Adipocyte (in vitro differentiated cells): ENCODE measurements at regions not wholly inside any gene's neighbourhood (a gene's known extent, or its start where the extent isn't known, plus 50 kb on each side); places are given as distances from the start of the nearest gene placed in this dataset.

Experiments
- DNase-seq: peaks from one replicate; pipeline ENCODE4 v3.0.0-alpha.2; 2015; ENCODE audit warnings: low read depth
- H3K27me3 ChIP-seq: replicated peaks from 2 replicates; pipeline ENCODE4 v1.7.0; 2013; ENCODE audit warnings: mild to moderate bottlenecking, low read length, moderate library complexity; ENCODE audit not compliant: control insufficient read depth, insufficient read depth
- H3K36me3 ChIP-seq: 2 replicates; pipeline ENCODE4 v1.7.0; 2013; ENCODE audit warnings: low read length, mild to moderate bottlenecking, moderate library complexity; ENCODE audit not compliant: control insufficient read depth, insufficient read depth, severe bottlenecking
- H3K4me1 ChIP-seq: 2 replicates; pipeline ENCODE4 v1.7.0; 2013; ENCODE audit warnings: mild to moderate bottlenecking, low read length, moderate library complexity; ENCODE audit not compliant: control insufficient read depth, insufficient read depth
- H3K4me3 ChIP-seq: 2 replicates; pipeline ENCODE4 v1.7.0; 2013; ENCODE audit warnings: mild to moderate bottlenecking, low read length, moderate library complexity
- H3K9ac ChIP-seq: 2 replicates; pipeline ENCODE4 v1.7.0; 2013; ENCODE audit warnings: mild to moderate bottlenecking, low read length, moderate library complexity
- H3K9me3 ChIP-seq: 2 replicates; pipeline ENCODE4 v1.7.0; 2013; ENCODE audit warnings: mild to moderate bottlenecking, low read length, moderate library complexity; ENCODE audit not compliant: control insufficient read depth

DNA sequence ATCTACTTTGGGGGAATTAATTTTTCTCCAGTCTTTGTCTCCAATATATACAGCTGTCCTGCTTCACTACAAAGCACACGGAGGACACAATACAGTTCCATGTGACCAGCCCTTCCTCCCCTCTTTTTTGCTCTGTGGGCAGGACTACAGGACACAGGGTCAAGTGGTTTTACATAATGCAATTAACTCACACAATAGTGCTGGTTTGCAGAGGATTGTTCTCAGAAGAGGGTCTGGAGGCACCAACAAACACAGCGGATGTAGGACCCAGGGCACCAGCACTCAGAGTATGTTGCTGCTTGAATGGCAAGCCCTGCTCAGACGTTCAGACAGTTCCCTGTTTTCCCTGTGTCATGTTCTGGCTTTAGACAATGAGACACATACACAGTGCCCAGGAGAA is 52.0 kb upstream of the NPTX2 start:
- Histone ChIP-seq H3K9ac (no peak overlapping the region), H3K9me3 (peaks cover 5% of the 10 kb centered on the region), H3K4me3 (no peak overlapping the region), H3K36me3 (no peaks in the 10 kb centered on the region), H3K27me3 (no peaks in the 10 kb centered on the region), H3K4me1 (no peaks in the 10 kb centered on the region)
- no peak for DNase-seq

DNA sequence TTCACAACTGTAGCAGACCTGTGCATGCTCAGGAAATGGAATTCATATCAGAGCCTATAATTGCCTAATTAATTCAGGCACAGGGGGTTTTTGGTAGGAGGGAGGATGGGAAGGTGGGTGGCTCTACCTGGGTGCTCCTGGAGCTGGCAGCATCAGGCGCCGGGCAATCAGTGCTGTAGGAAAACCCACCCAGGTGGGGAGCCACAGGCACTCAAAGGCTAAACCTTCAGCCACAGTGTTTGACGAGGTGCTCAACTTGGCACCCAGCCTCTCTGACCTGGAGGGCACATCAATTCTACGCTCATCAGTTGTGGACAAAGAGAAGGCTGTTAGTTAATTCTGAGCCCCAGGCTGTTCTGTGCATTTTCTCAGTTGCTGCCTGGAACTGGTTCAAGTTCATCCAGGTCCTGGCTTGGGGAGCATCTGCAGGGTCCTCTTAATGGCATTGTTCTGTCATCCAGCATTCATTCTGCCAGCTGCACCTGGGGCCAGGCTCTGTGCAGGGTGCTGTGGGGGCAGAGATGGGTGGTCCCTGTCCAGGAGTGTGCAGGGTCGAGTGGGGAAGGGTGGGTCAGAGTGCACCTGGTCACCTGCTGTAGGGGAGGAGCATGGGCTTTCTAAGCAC is 54.1 kb upstream of the NPTX2 start:
- H3K27me3 ChIP-seq = no peaks in the 10 kb centered on the region

DNA sequence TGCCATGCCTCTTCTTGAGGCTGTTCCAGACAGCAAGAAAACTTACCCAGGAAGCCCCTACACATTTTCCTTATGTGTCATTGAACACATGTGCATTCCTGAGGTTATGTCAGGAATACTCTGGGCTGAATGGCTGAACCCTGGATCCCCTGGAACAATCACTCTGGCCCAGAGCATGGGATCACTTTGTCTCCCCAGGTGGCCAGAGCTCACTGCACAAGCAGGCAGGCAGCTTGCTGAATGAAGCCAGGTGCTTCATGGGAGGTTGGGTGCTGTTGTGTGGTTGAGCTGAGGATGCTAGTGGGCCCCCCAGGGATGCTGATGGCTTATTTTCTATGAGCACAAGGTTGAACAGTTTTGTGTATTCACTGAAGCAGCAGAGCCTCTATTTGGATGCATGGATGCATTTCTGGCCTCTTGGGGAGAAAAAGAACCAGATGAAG is 54.7 kb upstream of the NPTX2 start:
- no peak for DNase-seq
- Histone ChIP-seq H3K27me3 (no peaks in the 10 kb centered on the region), H3K4me1 (no peaks in the 10 kb centered on the region), H3K4me3 (no peak overlapping the region), H3K9ac (no peak overlapping the region), H3K36me3 (no peaks in the 10 kb centered on the region), H3K9me3 (peaks cover 5% of the 10 kb centered on the region)

More for the DNA sequence above, 54.1 kb upstream of the NPTX2 start:
- Histone ChIP-seq H3K4me3 (no peak overlapping the region), H3K4me1 (no peaks in the 10 kb centered on the region), H3K9me3 (peaks cover 5% of the 10 kb centered on the region), H3K36me3 (no peaks in the 10 kb centered on the region), H3K9ac (no peak overlapping the region)
- no peak for DNase-seq

DNA sequence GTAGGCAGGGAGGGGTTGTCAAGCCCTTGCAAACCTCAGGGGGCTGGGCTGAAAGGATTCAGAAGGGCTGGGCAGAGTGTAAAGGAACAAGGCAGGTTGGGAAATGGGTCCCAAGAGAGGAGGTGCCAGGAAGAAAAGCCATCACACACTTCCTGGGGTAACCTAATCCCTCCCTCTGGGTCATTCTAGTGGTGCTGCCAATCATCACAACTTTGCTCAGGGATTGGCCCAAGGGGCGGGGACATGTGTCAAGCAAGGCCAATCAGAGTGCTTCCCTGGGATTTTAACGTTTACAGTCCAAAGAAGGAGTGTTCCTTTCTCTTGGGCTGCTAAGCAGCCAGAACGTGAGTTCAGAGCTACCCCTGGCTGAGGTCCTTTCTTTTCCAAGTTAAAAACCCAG is 57.1 kb upstream of the NPTX2 start:
- H3K4me3 ChIP-seq = no peak overlapping the region
- no peaks in the 10 kb centered on the region for H3K27me3 ChIP-seq
- DNase-seq = no peak
- H3K9ac ChIP-seq = no peak overlapping the region
- no peaks in the 10 kb centered on the region for H3K4me1 ChIP-seq
- peaks cover 5% of the 10 kb centered on the region for H3K9me3 ChIP-seq
- H3K36me3 ChIP-seq = no peaks in the 10 kb centered on the region

DNA sequence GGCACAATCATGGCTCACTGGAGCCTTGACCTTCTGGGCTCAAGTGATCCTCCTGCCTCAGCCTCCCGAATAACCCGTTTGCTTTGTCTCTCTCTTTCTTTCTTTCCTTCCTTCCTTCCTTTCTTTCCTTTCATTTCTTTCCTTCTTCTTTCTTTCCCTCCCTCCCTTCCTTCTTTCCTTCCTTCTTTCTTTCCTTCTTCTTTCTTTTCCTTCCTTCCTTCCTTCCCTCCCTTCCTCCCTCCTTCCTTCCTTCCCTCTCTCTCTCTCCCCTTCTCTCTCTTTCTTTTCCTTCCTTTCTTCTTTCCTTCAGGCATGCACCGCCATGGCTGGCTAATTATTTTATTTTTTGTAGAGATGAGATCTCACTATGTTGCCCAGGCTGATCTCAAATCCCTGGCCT is 57.9 kb upstream of the NPTX2 start:
- no peak overlapping the region for H3K9ac ChIP-seq
- no peaks in the 10 kb centered on the region for H3K36me3 ChIP-seq
- no peaks in the 10 kb centered on the region for H3K27me3 ChIP-seq
- H3K9me3 ChIP-seq = no peaks in the 10 kb centered on the region
- H3K4me3 ChIP-seq = no peak overlapping the region
- no peak for DNase-seq
- no peaks in the 10 kb centered on the region for H3K4me1 ChIP-seq

DNA sequence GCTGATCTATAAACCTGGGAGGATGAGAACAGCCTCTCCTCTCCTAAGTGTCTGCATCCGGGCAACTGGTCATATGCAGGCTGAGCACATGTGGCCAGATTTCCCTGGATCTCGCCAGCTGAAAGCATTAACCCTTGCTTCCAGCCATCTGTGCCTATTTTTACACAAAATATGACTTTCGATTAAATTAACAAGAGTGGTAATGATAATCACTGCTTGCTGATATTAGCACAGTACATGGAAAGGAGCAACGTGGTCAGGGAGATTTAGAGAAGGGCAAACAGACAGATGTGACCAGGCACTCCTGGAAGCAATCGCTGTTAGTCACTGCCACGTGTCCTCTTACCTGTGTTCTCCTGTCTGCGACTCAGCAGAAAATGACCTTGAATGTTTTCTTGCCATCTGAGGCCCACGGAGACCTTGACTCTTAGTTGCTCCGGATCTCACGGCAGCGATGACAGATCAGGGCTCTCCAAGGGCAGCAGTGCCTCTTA is 59.5 kb upstream of the NPTX2 start:
- no peaks in the 10 kb centered on the region for H3K4me1 ChIP-seq
- DNase-seq = no peak
- peaks cover 5% of the 10 kb centered on the region for H3K9me3 ChIP-seq
- no peaks in the 10 kb centered on the region for H3K27me3 ChIP-seq
- H3K9ac ChIP-seq = no peak overlapping the region
- no peak overlapping the region for H3K4me3 ChIP-seq
- no peaks in the 10 kb centered on the region for H3K36me3 ChIP-seq

DNA sequence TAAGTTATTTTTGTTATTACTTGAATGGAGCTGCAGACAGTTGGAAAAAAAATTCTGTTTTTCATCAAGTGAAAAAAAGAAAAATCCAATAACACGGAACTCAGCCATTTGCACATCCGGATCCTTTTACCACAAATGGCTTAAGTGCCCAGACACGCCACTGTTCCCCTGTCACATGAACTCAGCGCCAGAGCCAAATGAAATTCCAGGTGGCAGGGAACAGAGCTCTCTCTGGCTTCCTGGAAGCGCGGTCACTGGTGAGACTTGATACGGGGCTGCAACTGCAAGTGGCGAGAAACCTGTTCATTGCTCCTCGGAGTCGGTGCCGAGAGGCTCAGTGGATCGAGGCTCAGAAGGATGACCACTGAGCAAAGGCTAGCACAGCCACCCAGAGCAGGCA is 60.8 kb upstream of the NPTX2 start:
- Histone ChIP-seq H3K9ac (no peak overlapping the region), H3K4me3 (no peak overlapping the region), H3K9me3 (peaks cover 14% of the 10 kb centered on the region), H3K27me3 (no peaks in the 10 kb centered on the region), H3K36me3 (no peaks in the 10 kb centered on the region), H3K4me1 (no peaks in the 10 kb centered on the region)
- DNase-seq = no peak

DNA sequence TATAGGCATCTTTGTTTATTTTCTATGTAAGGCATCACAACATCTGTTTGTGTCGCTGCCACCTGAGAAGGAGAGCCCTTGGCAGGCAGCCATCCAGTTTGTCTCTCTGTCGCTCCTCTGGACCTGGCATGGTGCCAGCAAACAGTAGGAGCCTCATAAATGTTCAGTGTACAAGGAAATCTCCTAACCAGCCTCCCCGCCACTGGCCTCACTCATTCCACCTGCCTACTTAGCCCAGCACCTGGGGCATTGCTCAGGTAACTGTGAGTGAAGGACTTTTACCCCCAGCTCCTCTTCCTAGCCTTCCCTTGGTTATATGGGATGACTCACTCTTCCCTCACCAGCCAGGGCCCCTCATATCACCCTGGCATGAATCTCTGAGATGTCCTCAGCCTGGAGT is 61.7 kb upstream of the NPTX2 start:
- peaks cover 14% of the 10 kb centered on the region for H3K9me3 ChIP-seq
- no peak overlapping the region for H3K9ac ChIP-seq
- no peaks in the 10 kb centered on the region for H3K27me3 ChIP-seq
- no peak for DNase-seq
- H3K4me1 ChIP-seq = no peaks in the 10 kb centered on the region
- no peaks in the 10 kb centered on the region for H3K36me3 ChIP-seq
- H3K4me3 ChIP-seq = no peak overlapping the region

DNA sequence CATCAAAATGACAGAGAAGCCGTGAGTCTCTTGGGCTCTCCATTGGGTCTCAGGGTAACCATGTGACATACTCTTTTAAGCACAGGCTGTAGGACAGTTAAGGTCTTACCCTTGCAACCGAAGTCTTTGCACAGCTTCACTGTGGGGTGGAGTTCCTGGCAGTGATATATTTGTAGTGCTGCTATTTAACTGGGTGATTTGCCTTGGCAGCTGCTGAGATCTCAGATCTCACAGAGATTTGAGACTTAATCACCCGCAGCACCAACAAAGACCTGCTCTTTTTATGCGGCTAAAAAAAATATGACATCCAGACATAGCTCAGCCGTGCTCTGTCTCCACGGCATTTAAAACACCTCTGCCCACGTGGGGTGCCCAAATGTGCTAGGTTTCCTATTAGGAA is 63.4 kb upstream of the NPTX2 start:
- Histone ChIP-seq H3K4me3 (no peak overlapping the region), H3K9me3 (peaks cover 14% of the 10 kb centered on the region), H3K36me3 (no peaks in the 10 kb centered on the region), H3K27me3 (no peaks in the 10 kb centered on the region), H3K9ac (no peak overlapping the region), H3K4me1 (no peaks in the 10 kb centered on the region)
- DNase-seq = no peak

DNA sequence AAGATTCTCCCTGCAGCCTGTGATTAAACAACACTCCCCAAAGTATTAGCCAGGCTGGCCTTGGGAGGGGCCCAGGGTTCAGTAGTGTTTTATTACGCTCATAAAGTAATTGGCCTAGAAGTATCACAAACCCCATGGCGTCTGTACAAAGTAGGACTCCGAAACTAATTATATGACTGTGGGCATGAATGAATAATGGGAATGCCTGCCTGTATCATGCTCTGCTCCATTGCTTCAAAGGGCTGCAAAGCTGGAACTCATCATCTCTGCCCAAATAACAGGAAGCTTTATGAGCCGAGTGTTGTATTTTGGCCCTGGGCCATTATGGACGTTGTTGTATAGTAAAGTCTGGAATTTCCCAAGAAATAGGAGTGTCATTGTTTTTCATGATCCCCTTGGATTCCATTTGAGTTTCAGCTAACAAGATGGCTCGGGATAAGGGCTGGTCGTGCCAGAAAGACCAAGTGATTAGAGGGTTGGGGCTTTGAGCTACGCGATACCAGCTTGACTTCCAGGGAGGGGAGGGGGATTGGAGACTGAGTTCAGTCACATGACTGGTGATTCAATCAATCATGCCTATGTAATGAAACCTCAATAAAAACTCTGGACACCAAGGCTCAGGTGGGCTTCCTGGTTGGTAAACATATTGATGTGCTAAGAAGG is 65.3 kb upstream of the NPTX2 start:
- Histone ChIP-seq H3K4me3 (no peak overlapping the region), H3K9ac (no peak overlapping the region), H3K4me1 (no peaks in the 10 kb centered on the region), H3K27me3 (no peaks in the 10 kb centered on the region), H3K36me3 (no peaks in the 10 kb centered on the region), H3K9me3 (peaks cover 14% of the 10 kb centered on the region)
- no peak for DNase-seq

DNA sequence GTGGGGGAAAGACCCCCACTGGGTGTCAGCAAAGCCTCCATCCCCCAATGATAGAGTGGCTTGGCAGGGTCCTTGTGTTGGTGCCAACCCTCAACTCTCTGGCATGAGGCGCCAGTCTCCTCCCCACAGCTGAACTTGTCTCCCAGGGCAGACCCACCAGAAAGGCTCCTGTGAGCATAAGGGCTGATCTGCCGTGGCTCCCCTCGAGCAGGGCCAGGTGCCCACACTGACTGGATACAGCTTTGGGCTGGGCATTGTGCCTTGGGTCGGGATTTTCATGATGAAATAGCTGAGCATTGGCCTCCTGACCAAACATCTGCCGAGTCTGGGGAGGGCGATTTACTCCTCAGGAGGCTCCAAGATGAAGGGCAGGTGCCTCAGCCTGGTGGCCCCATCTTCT is 68.1 kb upstream of the NPTX2 start:
- no peak overlapping the region for H3K4me3 ChIP-seq
- H3K9me3 ChIP-seq = peaks cover 14% of the 10 kb centered on the region
- peaks cover under 1% of the 10 kb centered on the region for H3K27me3 ChIP-seq
- no peak overlapping the region for H3K9ac ChIP-seq
- no peaks in the 10 kb centered on the region for H3K36me3 ChIP-seq
- no peak for DNase-seq
- no peaks in the 10 kb centered on the region for H3K4me1 ChIP-seq

DNA sequence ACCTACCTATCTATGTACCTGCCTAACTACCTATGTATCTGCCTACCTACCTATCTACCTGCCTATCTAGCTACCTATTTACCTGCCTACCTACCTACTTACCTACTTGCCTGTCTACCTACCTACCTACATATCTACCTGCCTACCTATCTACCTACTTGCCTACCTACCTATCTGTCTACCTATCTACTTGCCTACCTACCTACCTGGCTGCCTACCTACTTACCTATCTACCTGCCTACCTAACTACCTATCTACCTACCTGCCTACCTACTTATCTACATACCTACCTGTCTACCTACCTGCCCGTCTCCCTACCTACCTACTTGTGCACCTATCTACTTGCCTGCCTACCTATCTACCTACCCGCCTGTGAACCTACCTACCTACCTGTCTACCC is 68.7 kb upstream of the NPTX2 start:
- no peak for DNase-seq
- Histone ChIP-seq H3K27me3 (peaks cover 3% of the 10 kb centered on the region), H3K4me3 (no peak overlapping the region), H3K36me3 (no peaks in the 10 kb centered on the region), H3K9ac (no peak overlapping the region), H3K9me3 (peaks cover 10% of the 10 kb centered on the region), H3K4me1 (no peaks in the 10 kb centered on the region)
